Tibial artery (tissue), 4 donors: ENCODE measurements at regions not wholly inside any gene's neighbourhood (a gene's known extent, or its start where the extent isn't known, plus 50 kb on each side); places are given as distances from the start of the nearest gene placed in this dataset.

Experiments used
- DNase-seq, 2 donors: peaks; one replicate each; pipeline ENCODE4 v3.0.0-alpha.2; 2019
- H3K27ac ChIP-seq, 2 donors: fragments of 200-600 bp; sonication (generic) in 1 of 2; 1 replicate in 1 of 2; 2 replicates in 1 of 2; pipeline ENCODE4 v1.5.1; 2018 to 2019; ENCODE audit warnings: mild to moderate bottlenecking in 1 of 2
- H3K27me3 ChIP-seq, 2 donors: fragments of 200-600 bp; sonication (generic) in 1 of 2; one replicate each; pipeline versions ENCODE4 v1.5.1 to v1.6.0; 2016 to 2019
- H3K36me3 ChIP-seq, 3 donors: fragments of 200-600 bp; sonication (generic) in 2 of 3; one replicate each; pipeline ENCODE4 v1.5.1; 2016 to 2019; ENCODE audit warnings: mild to moderate bottlenecking in 2 of 3
- H3K4me1 ChIP-seq, 4 donors: fragments of 200-600 bp; sonication (generic) in 2 of 4; 1 replicate in 3 of 4; 2 replicates in 1 of 4; pipeline ENCODE4 v1.5.1; 2016 to 2019
- H3K4me3 ChIP-seq, 2 donors: fragments of 200-600 bp; sonication (generic) in 1 of 2; 1 replicate in 1 of 2; 2 replicates in 1 of 2; pipeline ENCODE4 v1.5.1; 2018 to 2019; ENCODE audit warnings: mild to moderate bottlenecking in 2 of 2
- H3K9me3 ChIP-seq, 3 donors: fragments of 200-600 bp; sonication (generic) in 1 of 3; one replicate each; pipeline ENCODE4 v1.5.1; 2016 to 2019
- CTCF ChIP-seq, 2 experiments: fragments of 200-600 bp in 1 of 2; fragments of 450-650 bp in 1 of 2; IDR thresholded peaks; one replicate each; pipeline ENCODE4 v1.5.1; 2017 to 2019; ENCODE audit warnings: antibody characterized with exemption in 2 of 2, mild to moderate bottlenecking in 1 of 2, moderate library complexity in 1 of 2
- intact Hi-C: fragments of 100-400 bp; cut with DNase I; formaldehyde crosslinking; loops from one replicate; pipeline ENCODE4 v1.15.0; 2023; ENCODE audit warnings: low total_unique reads

GRCh38 chr12:47507221-47507620, 198.6 kb downstream of the RPAP3 start:
- Histone ChIP-seq H3K9me3 (no peaks in the 10 kb centered on the region), H3K36me3 (no peaks in the 10 kb centered on the region), H3K27me3 (no peaks in the 10 kb centered on the region), H3K4me3 (no peak overlapping the region), H3K27ac (no peak overlapping the region), H3K4me1 (peaks cover 0 to 23% (median 6%) of the 10 kb centered on the region in 4 donors)
- intact Hi-C loops, result no loop called here
- no peak for DNase-seq
- no peak for TF ChIP-seq CTCF (IDR thresholded peaks at IDR 0.05)

GRCh38 chr12:47504775-47505446, 200.9 kb downstream of the RPAP3 start:
- no peaks in the 10 kb centered on the region for H3K9me3 ChIP-seq
- H3K27ac ChIP-seq, result peak overlapping the region in 1 of 2 donors; percentile 40
- H3K36me3 ChIP-seq, result no peaks in the 10 kb centered on the region
- H3K27me3 ChIP-seq, result no peaks in the 10 kb centered on the region
- intact Hi-C loops, result no loop called here
- H3K4me3 ChIP-seq, result no peak overlapping the region
- H3K4me1 ChIP-seq, result peaks cover 0 to 22% (median 6%) of the 10 kb centered on the region in 4 donors
- DNase-seq, result no peak
- no peak for TF ChIP-seq CTCF (IDR thresholded peaks at IDR 0.05)

- no peaks in the 10 kb centered on the region for H3K27me3 ChIP-seq
- no peak overlapping the region for H3K4me3 ChIP-seq
- H3K4me1 ChIP-seq, result no peaks in the 10 kb centered on the region
- H3K36me3 ChIP-seq, result no peaks in the 10 kb centered on the region
- intact Hi-C loops, result no loop called here
- H3K9me3 ChIP-seq, result peaks cover 0 to 8% (median 8%) of the 10 kb centered on the region in 3 donors
- TF ChIP-seq CTCF (IDR thresholded peaks at IDR 0.05), result no peak
- DNase-seq, result no peak
- H3K27ac ChIP-seq, result no peak overlapping the region
These were observed 212.0 kb downstream of the RPAP3 start for GRCh38 chr12:47493801-47494200.

- no peak for TF ChIP-seq CTCF (IDR thresholded peaks at IDR 0.05)
- Histone ChIP-seq H3K27me3 (no peaks in the 10 kb centered on the region), H3K36me3 (no peaks in the 10 kb centered on the region), H3K4me1 (no peaks in the 10 kb centered on the region), H3K9me3 (no peaks in the 10 kb centered on the region), H3K27ac (no peak overlapping the region), H3K4me3 (no peak overlapping the region)
- intact Hi-C loops, result no loop called here
- DNase-seq, result no peak
These were observed 214.1 kb downstream of the RPAP3 start for GRCh38 chr12:47491516-47492305.

GRCh38 chr12:47488888-47489287, 216.9 kb downstream of the RPAP3 start:
- Histone ChIP-seq H3K27ac (no peak overlapping the region), H3K36me3 (no peaks in the 10 kb centered on the region), H3K4me1 (no peaks in the 10 kb centered on the region), H3K4me3 (no peak overlapping the region), H3K27me3 (no peaks in the 10 kb centered on the region), H3K9me3 (no peaks in the 10 kb centered on the region)
- DNase-seq, result no peak
- intact Hi-C loops, result no loop called here
- no peak for TF ChIP-seq CTCF (IDR thresholded peaks at IDR 0.05)
